ENCODE measurements at regions not wholly inside any gene's neighbourhood (a gene's known extent, or its start where the extent isn't known, plus 50 kb on each side); places are given as distances from the start of the nearest gene placed in this dataset.
"Not testable (repeated sequence)": the region's sequence is repeated elsewhere in the genome, so short reads cannot be mapped to it uniquely, and the experiment has no call there.

DNA sequence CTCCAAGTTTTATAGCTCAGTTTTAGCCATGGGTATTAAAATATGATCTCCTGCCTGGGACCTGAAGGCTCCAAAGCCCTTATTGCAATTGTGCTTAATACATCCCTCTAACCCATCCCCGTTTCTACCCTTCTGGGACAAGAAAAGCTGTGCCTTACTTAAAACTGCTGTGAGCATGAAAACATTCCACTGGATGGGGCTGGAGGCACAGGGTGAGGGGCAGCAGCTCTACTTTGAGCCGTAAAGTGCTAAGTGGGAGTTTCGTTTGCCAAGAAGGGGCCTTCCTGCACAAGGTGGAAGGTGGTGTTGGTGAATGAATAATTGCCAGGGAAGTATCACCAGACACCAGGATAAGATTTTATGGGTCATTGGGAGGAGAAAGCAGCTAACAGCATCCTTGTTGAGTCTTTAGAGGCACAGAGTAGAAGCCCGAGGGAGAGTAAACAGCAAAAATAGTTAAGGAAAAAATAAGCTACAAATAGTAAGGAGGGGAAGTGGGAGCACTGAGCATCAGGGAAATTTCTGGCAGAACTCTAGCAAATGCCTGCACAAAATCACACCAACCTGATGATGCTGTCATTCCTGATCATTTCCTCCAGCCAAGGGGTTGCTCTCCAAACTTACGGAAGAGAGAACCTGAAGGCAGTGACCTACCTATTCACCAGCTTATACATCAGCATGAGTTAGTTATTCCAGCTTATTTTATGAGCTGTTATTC is 218.4 kb downstream of the MREG start:
- DNase-seq (ENCODE audit: low read depth in 2 of 2), result no peak

DNA sequence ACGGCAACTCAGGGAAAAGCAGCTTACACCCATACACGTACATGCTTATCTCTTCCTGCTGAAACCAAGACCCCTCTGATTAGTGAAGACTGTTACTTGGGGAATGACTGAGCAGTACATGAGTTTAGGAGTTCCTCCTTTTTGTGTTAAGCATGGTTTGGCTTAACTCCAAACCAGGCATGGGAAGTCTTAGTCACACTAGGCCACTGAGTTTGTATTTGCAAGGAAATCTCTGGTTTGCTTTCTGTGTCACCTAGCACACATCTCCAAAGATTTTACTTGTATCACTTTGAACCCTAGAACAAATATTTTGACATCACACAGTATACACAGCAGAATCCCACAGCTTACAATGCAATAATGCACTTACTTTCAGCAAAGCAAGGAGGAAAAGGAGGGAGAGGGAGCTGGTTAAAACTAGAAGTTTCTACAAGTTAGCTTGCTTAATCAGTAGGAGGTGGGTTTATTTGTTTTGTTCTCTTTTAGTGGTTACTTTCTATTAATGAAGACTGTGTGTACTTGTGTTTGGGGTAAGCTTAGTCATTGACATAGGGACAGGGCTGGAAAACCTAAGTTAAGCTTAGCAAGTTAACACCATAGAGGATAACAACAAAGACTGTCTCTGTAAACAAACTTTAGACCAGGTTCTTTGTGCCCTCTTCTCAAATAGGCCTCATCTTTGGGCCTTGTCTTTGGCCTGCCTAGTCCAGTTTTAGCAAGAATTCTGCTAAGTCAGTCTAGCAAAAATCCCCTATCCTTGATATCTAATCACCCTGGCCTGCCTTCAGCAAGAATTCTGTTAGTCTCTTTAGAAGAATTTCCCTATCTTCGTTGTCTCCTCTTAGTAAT is 219.4 kb downstream of the MREG start:
- no peak for DNase-seq (ENCODE audit: low read depth in 2 of 2)

DNA sequence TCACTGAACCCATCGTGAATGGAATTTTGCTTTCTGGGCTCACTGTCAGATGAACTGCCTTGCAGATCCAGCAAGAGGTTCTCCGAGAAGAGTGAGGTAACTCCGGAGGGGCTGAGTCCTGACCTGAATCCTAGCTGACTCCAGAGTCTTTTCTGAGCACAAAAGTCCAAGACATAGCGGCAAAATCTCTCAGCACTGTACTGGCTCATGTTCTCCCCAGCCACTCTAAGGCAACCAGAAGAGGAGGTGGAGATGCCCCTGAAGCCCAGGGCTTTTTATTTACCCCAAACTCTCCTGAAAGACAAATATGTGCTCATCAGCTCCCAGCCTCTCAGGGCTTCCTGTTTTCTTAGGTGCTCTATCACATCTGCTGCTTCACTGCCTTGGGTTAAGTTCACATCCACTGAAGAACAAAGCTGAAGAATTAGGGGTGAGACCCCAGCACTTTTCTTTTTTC is 221.8 kb downstream of the MREG start:
- DNase-seq (ENCODE audit: low read depth in 2 of 2), result no peak

DNA sequence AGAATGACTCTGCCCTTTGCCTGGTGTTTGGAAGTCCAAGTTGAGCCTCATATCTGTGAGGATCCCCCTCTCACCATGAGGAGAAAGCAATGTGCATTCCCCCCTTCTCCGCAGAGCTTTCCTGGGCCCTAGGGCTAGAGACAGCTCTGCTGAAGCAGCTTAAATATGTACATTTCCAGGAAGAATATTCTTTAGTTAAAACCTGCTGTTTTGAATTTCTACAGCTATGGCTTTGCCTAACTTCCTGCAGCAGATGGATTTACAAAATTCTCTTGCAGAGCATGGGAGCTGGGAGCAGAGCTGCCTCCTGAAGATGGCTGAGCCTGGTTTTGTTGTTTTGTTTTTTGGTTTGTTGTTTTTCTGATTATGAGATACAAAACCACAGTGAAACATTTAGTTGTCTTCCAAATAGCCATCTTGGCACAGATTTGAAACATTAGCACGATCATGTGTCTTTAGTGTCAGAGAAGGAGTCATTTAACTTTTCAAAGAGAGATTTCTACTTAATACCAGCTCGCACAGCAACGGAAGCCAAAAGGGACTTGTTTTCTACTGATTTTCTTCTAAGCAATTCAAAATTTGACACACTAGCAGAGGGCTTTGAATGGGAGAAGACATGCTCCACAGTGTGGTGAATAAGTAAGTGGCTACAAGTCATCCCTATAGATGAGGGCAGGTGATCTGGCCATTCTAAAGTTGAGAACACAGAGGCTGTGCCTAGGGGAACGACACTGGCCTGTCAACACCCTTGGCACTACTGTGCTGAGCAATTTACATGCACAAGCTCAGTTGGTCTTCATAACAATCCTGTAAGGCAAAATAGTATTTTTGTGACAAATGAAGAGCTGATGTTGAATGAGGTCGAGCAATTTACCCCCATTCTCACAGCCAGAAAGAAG is 222.6 kb downstream of the MREG start:
- no peak for DNase-seq (ENCODE audit: low read depth in 2 of 2)

DNA sequence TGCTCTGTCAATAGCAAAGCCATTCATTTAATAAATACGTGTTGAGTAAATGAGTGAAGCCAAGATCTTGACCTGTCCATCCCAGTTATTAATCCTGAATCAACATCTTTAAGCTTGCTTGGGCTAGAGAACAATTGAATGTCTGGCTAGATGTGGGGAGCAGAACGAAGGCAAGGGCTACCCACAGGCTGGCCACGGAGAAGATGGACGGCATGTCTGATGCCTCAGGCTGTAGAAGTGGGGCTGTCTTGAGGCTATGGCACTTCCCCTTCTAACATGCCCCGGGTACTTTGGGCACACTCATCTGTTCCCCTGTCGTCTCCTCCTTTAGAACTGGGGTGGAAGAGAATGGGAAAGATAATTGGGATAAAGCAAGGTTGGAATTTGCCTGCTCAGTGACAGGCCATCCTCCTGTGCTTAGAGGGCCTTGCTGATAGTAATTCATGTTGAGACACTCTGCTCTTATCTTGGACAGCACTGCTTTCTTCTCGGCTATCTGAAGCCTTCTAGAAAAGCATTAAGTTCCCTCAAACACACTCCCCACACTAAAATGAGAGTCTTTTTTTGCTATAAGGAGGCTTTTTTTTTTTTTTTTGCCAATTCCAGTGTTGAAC is 225.7 kb downstream of the MREG start:
- no peak for DNase-seq (ENCODE audit: low read depth in 2 of 2)

DNA sequence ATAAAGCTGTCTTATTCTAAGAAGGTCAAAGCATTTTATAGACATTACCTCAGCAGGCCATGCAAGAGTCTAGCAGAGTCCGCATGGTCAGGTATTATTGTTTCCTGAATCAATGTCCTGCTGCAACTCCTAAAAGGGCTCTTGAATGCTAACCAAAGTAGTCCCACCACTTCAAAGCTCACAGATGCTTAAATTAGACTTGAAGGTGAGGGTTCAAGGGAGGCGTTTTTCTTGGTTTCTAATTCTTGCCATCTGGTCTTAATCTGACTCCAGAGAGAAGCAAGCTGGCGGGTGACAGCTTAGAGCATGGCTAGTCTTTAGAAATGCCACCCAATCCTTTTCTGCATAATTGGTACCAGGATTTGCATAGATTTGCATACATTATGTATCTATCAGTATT is 226.3 kb downstream of the MREG start:
- DNase-seq (ENCODE audit: low read depth in 2 of 2), result no peak

DNA sequence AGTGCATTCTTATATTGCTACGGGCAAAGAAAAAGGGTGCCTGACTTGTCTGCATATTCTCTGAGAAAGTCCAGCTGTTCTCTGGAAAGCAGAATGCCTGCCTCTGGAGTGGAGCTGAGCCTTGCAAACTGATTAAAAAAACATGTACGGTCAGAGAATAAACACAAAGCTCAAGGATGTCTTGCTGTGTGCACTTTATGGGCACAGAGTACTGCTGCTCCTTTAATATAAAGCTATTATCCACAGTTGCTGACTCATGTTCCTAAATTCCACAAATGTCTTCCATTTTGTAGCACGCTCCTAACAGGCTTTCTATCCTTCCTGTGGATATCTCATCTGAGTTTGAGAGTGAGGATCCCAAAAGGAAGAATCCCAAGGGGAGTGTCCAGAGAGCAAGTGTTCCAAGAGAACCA is 229.0 kb downstream of the MREG start:
- DNase-seq (ENCODE audit: low read depth in 2 of 2), result no peak

DNA sequence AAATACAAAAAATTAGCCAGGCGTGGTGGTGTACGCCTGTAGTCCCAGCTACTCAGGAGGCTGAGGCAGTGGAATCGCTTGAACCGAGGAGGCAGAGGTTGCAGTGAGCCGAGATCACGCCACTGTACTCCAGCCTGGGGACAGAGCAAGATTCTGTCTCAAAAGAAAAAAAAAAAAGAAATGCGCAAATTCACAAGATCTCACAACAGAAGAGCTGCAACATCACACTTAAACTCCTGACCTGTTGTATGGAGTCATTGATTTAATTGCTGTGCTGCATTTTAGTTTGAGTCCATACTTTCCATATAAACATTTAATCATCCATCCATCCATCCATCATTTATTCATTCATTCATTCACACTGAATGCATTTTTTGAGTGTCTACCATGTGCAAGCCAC is 229.7 kb downstream of the MREG start:
- DNase-seq (ENCODE audit: low read depth in 2 of 2), result not testable (repeated sequence)

DNA sequence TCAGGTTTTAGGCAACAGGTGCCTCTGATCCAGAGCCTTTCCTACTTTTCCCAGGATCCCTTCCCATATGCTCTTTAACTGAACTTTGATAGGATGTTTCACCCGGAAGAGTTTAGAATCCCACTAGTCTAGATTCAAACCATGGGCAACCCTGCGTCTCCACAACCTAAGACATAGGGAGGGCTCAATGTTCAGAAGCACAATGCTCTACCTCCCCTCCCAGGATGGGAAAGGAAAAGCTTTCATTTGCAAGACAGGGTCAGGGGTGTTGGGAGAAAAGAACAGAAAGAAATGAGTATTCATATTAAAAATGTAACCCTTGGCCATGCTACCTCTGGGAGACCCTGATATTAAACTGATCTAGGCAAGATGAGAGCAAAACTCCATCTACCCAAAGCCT is 230.4 kb downstream of the MREG start:
- DNase-seq (ENCODE audit: low read depth in 2 of 2), result no peak

DNA sequence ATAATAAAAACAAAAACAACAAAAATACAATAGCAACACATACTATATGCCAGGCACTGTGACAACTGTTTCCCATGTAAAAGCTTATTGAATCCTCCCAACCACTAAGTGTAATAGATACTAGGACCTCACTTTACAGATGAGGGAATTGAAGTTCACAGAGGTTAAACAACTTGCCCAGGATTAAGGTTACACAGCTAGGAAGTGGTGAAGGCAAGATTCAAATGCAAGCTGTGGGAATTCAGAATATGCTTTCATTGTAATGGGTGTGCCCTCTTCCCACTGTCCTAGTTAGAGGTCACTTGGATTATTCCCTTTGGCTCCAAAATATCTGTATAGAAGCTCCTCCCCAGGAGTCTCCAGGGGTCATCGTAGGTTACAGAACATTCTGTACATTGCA is 231.1 kb downstream of the MREG start:
- no peak for DNase-seq (ENCODE audit: low read depth in 2 of 2)

DNA sequence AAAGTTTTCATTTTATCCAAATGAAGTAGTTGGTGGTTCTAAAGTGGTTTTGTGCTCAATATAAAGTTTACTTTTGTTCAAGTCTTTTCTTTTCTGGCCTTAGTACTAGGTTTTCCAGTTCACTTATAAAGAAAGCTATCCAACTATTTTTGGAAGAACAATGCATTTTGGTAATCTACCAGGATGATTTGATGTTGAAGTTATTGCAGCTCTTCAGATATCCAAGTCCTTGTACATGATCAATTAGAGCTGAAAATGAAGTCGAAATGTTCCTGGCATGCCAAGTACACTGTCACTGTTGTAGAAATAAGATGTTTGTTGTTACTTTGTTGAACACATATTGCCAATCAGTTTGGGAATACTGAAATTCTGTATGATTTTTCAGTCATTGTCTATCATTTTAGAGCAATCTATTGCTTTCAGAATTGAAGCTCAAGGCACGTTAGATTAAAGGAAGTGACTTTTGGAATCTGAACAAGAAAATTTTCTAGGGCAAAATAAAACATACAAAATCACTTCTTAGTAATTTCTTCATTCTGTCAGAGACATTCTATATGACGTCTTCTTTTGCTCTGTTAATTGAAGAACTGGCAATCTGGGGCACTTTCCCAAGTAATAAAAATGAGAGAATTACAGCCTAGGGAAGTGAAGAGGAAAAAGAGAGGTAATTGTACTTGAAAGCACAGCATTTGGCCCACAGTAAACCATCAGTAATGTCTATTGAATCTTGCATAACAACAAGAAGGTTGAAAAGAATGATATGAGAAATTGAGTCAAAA is 232.3 kb downstream of the MREG start:
- no peak for DNase-seq (ENCODE audit: low read depth in 2 of 2)

DNA sequence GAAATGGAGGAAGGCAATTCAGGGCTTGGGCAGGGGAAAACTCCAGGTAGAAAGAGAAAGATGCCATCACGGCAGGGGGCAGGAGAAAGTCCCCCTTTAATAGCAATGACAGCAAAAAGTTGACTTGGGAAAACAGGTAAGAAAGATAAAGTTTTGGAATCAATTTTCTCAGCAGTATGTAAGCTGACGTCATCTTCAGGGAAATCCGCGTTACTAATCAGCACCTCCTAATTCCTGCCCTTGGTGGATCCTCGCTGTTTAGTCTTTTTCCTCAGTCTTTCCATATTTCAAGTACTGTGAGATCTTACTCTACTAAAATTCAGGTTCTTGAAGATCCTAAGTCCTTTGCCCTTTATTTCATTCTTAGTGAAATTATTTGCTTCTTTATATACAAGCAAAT is 233.0 kb downstream of the MREG start:
- no peak for DNase-seq (ENCODE audit: low read depth in 2 of 2)

DNA sequence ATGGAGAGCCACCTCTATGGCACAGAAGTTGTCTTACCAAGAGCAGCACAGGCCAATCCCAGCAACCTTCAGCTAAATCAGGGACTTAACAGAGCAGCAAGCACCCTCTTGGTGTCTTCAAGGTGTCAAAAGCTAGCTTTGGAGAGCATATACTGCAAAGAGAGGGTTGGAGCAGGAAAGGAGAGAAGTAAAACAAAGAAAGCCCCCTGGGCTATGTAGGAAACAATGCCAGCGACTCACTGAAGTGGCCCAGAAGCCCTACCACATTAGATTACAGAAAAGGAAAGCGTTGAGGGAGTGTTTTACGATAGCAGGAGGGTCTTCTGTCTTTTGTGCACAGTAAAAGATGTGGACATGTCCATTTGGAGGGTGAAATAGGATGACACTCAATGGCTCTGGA is 233.4 kb downstream of the MREG start:
- DNase-seq (ENCODE audit: low read depth in 2 of 2), result no peak

DNA sequence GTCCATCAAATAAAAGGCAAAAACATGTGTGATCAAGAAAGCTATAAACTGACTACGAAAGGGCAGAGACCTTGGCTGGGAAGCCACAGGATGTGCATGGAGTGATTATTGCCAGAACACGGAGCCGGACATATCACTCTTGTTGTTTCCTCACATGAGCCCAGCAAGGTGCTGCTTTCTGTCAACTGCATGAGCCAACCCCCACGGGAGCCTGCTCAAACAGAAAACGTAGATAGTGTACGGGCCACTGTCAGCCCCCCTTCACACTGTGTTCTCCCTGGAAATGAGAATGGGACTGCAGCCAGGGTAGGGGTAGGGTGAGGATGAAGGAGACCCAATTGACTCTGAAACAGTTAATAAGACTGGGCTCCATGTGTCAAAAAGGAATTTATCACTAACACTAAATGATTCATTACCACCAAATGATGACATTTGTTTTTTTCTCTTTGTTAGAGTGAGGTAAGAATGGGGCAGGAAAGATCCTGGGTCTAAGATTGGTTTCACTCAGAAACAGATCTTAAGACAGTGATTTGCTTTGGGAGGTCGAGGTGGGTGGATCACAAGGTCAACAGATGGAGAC is 235.8 kb downstream of the MREG start:
- DNase-seq (ENCODE audit: low read depth in 2 of 2), result no peak

DNA sequence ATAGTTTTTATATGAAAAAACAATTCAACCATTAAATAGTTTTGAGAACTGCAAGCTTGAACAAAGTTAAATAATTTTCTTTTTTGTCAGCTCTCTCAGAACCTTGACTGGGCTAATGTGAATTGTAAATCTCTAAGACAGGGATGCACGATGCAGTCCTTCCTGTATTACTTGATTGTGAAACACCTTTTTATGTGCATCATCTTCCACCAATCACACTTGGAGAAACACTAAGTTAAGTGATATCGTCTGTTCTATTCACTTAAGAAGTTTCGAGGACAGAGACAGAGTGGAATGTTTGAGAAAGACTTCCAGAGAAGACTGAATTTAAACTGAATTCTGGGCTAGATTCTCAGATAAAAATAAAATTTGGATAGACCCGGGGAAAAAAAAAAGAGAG is 238.2 kb downstream of the MREG start:
- DNase-seq (ENCODE audit: low read depth in 2 of 2), result no peak

DNA sequence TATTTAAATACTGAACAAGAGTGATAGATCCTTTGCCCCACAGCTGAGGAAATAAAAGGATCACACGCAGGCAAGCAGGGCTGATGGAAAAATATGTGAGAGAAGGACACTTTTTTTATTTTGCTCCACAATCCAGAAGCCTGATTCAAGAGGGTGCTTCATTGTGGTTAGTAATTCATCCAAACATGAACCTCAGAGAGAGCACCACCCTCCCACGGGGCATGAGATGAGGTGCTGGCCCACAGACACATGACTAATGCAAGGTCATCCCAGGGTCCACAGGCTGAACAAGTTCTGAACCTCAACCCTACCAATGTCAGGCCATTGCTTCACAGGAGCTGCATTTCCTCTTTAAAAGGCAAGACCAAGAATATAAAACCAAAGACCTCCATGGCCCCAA is 239.6 kb downstream of the MREG start:
- DNase-seq (ENCODE audit: low read depth in 2 of 2), result no peak

DNA sequence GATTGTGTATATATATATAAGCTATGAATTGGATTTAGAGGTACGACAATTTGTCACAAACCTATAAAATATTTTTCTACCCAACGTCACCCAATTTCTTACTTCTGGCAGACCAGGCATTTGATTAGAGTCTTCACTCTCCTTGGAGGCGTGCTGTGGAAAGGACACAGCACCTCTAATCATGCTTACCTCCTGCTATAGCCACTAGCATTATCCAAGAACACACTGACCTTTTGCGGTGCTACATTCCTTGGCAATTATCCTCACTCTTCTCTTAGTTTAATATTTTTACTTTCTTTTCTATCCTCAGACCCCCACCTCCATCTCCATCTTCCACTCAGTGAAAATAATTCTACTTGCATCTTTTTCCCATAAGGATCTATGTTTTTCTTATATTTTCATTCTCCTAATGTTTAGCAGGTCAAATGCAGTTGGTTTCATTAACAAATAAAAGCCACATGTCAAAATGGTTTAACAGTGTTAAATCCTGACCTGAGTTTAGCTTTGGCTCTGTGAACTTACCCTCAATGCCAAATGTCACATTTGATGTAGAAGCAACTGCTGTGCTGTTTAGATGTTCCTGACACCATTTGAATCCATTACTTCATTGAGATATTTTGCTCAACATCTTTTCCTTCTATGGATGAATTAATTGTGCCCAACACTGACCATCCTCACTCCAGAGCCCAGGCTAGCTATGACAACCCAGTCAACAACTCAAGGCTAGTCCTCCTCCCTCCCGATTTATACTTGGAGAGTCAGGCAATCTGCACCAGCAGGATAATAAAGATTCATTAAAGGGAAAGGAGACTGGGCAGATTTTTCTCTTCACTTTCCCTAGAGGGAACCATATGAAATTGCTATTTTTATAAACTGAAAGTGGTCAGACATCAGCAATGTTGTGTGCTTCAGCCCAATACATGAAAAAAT is 240.5 kb downstream of the MREG start:
- DNase-seq (ENCODE audit: low read depth in 2 of 2), result no peak

DNA sequence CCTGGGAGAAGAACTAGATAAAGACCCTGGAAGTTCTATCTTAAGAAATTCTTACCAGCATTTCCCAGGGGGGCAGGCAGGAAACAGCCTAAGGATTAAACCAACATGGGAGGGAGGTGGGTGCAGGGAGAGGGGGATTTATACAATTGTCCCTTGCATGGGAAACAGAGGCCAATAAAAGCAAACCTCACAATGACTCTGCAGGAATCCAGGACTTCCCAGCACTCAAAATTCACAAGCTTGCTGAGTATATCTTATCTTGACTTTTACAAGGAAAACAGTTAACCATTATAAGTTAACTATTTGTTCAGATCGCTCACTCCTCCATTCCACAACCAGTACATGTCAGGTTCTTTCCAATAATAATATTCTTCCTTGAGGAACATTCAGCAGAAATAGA is 241.3 kb downstream of the MREG start:
- DNase-seq (ENCODE audit: low read depth in 2 of 2), result no peak

DNA sequence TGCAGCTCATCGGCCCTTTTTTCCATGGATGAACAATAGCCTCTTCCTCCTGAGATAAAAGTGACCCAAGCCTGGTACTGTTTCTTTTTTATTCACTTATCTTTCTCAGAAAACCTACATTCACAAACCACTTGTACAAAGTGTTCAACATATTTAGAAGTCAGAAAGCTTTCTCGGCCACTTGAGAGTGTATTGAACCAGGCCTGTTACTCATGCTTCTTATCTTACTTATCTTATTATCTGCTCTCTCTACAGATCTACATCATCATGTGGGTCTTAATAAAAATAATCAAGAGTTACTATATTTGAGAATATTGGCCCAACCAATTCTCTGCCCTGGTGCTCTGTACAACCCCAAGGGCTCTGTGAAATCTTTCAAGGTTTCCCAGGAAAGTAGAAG is 242.1 kb downstream of the MREG start:
- no peak for DNase-seq (ENCODE audit: low read depth in 2 of 2)

DNA sequence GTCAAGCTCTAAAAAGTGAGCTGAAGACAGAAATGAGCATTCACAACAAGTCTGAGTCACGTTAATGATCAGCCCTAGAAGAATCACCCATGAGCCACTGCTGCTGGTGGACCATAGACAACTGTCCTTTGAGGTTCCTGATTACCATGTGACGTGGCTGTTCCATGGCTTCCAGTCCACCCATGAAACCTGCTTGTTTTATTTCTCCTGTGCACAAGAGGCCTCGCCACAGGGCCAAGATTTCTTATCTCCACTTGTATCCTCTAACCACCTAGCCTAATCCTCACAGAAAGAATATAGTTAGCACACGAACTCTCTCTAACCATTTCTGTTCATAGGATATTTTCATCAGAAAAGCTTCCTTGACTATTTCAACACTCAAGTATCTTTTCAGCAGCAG is 242.7 kb downstream of the MREG start:
- DNase-seq (ENCODE audit: low read depth in 2 of 2), result no peak
